ENCODE measurements at regions not wholly inside any gene's neighbourhood (a gene's known extent, or its start where the extent isn't known, plus 50 kb on each side); places are given as distances from the start of the nearest gene placed in this dataset.

DNA sequence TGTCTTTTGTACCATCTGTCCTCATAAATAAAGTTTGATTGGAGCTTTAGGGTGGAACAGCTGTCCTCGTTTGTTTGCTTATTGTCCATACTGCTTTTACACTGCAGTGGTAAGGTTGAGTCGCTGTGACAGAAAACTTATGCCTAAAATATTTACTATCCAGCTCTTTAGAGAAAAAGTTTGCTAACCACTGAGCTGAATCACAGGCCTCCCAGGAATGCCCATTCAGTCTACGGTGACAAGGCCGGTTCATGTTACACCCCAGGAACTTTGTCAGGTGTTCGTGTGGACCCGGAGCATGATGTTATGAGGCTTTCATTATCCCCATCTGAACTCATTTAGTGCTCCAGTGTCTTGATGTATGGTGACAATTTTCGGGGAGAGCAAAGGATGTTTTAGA lies 401.1 kb downstream of the SAMD5 start:
- H3K27me3 ChIP-seq (ENCODE audit: insufficient read depth, poor library complexity, severe bottlenecking) = no peaks in the 10 kb centered on the region
- no peak overlapping the region for H3K4me3 ChIP-seq (replicated peaks; ENCODE audit: insufficient read depth, low read length)
- TF ChIP-seq SPI1 (IDR thresholded peaks at IDR 0.05; ENCODE audit: borderline replicate concordance, low read depth) (no peak), POLR2AphosphoS5 (IDR thresholded peaks at IDR 0.05; ENCODE audit: low read depth) (no peak), GABPA (IDR thresholded peaks at IDR 0.05; ENCODE audit: low read depth) (no peak)
- TF ChIP-seq, protein P1, sequence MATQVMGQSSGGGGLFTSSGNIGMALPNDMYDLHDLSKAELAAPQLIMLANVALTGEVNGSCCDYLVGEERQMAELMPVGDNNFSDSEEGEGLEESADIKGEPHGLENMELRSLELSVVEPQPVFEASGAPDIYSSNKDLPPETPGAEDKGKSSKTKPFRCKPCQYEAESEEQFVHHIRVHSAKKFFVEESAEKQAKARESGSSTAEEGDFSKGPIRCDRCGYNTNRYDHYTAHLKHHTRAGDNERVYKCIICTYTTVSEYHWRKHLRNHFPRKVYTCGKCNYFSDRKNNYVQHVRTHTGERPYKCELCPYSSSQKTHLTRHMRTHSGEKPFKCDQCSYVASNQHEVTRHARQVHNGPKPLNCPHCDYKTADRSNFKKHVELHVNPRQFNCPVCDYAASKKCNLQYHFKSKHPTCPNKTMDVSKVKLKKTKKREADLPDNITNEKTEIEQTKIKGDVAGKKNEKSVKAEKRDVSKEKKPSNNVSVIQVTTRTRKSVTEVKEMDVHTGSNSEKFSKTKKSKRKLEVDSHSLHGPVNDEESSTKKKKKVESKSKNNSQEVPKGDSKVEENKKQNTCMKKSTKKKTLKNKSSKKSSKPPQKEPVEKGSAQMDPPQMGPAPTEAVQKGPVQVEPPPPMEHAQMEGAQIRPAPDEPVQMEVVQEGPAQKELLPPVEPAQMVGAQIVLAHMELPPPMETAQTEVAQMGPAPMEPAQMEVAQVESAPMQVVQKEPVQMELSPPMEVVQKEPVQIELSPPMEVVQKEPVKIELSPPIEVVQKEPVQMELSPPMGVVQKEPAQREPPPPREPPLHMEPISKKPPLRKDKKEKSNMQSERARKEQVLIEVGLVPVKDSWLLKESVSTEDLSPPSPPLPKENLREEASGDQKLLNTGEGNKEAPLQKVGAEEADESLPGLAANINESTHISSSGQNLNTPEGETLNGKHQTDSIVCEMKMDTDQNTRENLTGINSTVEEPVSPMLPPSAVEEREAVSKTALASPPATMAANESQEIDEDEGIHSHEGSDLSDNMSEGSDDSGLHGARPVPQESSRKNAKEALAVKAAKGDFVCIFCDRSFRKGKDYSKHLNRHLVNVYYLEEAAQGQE (IDR thresholded peaks at IDR 0.05; ENCODE audit: insufficient replicate concordance, low read depth) = no peak
- TF ChIP-seq, protein P2, sequence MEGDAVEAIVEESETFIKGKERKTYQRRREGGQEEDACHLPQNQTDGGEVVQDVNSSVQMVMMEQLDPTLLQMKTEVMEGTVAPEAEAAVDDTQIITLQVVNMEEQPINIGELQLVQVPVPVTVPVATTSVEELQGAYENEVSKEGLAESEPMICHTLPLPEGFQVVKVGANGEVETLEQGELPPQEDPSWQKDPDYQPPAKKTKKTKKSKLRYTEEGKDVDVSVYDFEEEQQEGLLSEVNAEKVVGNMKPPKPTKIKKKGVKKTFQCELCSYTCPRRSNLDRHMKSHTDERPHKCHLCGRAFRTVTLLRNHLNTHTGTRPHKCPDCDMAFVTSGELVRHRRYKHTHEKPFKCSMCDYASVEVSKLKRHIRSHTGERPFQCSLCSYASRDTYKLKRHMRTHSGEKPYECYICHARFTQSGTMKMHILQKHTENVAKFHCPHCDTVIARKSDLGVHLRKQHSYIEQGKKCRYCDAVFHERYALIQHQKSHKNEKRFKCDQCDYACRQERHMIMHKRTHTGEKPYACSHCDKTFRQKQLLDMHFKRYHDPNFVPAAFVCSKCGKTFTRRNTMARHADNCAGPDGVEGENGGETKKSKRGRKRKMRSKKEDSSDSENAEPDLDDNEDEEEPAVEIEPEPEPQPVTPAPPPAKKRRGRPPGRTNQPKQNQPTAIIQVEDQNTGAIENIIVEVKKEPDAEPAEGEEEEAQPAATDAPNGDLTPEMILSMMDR (IDR thresholded peaks at IDR 0.05; ENCODE audit: insufficient read depth, low read length) = no peak
- no peak overlapping the region for H3K27ac ChIP-seq (replicated peaks)
- no peak for DNase-seq (ENCODE audit: low read depth in 1 of 2, low spot score in 1 of 2)

DNA sequence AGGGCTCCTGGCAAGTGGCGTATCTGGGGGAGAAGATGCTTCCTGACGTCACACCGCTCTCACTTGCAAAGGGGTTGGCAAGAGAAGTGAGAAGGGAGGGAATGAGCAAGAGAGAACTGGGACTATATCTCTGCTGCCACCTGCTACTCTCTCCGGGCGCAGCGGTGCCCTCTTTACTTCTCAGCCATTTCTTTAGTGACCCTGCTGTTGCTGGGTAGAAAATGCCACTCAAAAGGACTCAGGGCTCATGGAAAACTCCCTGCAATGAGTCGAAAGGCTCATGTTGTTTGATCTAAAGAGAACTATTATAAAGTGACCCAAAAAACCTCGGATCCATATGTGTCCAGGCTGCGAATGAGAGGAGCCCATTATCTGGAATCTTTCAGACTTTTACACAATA lies 401.8 kb downstream of the SAMD5 start:
- TF ChIP-seq GABPA (IDR thresholded peaks at IDR 0.05; ENCODE audit: low read depth) (no peak), SPI1 (IDR thresholded peaks at IDR 0.05; ENCODE audit: borderline replicate concordance, low read depth) (no peak), POLR2AphosphoS5 (IDR thresholded peaks at IDR 0.05; ENCODE audit: low read depth) (no peak)
- TF ChIP-seq, protein P2 (IDR thresholded peaks at IDR 0.05; ENCODE audit: insufficient read depth, low read length) = no peak
- TF ChIP-seq, protein P1 (IDR thresholded peaks at IDR 0.05; ENCODE audit: insufficient replicate concordance, low read depth) = no peak
- no peak for DNase-seq (ENCODE audit: low read depth in 1 of 2, low spot score in 1 of 2)
- H3K27me3 ChIP-seq (ENCODE audit: insufficient read depth, poor library complexity, severe bottlenecking) = no peaks in the 10 kb centered on the region
- no peak overlapping the region for H3K27ac ChIP-seq (replicated peaks)
- H3K4me3 ChIP-seq (replicated peaks; ENCODE audit: insufficient read depth, low read length) = no peak overlapping the region

DNA sequence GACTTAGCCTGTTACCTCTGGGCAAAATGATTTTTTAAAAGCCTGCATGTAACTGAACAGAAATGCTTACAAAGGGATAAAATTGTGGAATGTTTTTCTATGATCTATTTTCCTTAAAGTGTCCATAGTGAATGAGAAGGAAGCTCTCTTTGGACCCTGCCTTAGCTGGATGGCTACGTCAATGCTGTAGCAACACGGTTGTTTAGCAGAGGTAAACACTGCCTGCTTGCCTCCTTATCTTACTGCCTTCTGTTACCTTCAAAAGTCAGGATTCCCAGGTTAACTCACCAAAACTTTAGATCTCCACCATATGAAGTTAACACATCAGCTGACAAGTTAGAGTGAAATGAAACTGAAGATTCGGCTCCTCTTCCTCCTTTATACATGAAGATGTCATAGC lies 402.6 kb downstream of the SAMD5 start:
- no peak for DNase-seq (ENCODE audit: low read depth in 1 of 2, low spot score in 1 of 2)
- no peaks in the 10 kb centered on the region for H3K27me3 ChIP-seq (ENCODE audit: insufficient read depth, poor library complexity, severe bottlenecking)
- no peak overlapping the region for H3K4me3 ChIP-seq (replicated peaks; ENCODE audit: insufficient read depth, low read length)
- H3K27ac ChIP-seq (replicated peaks) = no peak overlapping the region
- TF ChIP-seq, protein P2 (IDR thresholded peaks at IDR 0.05; ENCODE audit: insufficient read depth, low read length) = no peak
- no peak for TF ChIP-seq SPI1 (IDR thresholded peaks at IDR 0.05; ENCODE audit: borderline replicate concordance, low read depth)
- TF ChIP-seq GABPA (IDR thresholded peaks at IDR 0.05; ENCODE audit: low read depth) = no peak
- TF ChIP-seq, protein P1 (IDR thresholded peaks at IDR 0.05; ENCODE audit: insufficient replicate concordance, low read depth) = no peak
- no peak for TF ChIP-seq POLR2AphosphoS5 (IDR thresholded peaks at IDR 0.05; ENCODE audit: low read depth)

Data from HL-60 (cell line).